ENCODE measurements at regions not wholly inside any gene's neighbourhood (a gene's known extent, or its start where the extent isn't known, plus 50 kb on each side); places are given as distances from the start of the nearest gene placed in this dataset.

- Histone ChIP-seq H3K27ac (no peak overlapping the region), H3K4me3 (no peak overlapping the region), H3K27me3 (ENCODE audit: insufficient read depth in 3 of 3, low read length in 2 of 3) (peaks cover 0 to 2% (median 0%) of the 10 kb centered on the region in 3 donors), H3K9me3 (no peaks in the 10 kb centered on the region), H3K4me1 (no peaks in the 10 kb centered on the region), H3K36me3 (ENCODE audit: insufficient read depth in 1 of 2, low read depth in 1 of 2) (no peaks in the 10 kb centered on the region)
- no peak for ATAC-seq
- DNase-seq, result no peak
- 56 to 68% (median 58%) methylated on average over 2 of the region's 2 CpGs for WGBS, 3 donors
- no peak for TF ChIP-seq CTCF (IDR thresholded peaks at IDR 0.05)
- intact Hi-C loops (cut with DNase I), result no loop called here
These were observed 158.1 kb downstream of the RPS29 start for GRCh38 chr14:49428076-49428475.

- no peak overlapping the region for H3K4me3 ChIP-seq
- no peak for ATAC-seq
- no peaks in the 10 kb centered on the region for H3K9me3 ChIP-seq
- peaks cover 0 to 2% (median 0%) of the 10 kb centered on the region in 3 donors for H3K27me3 ChIP-seq (ENCODE audit: insufficient read depth in 3 of 3, low read length in 2 of 3)
- H3K27ac ChIP-seq, result no peak overlapping the region
- no peak for DNase-seq
- no peaks in the 10 kb centered on the region for H3K4me1 ChIP-seq
- WGBS, 3 donors, result 15 to 26% (median 17%) methylated on average over 8 of the region's 8 CpGs
- H3K36me3 ChIP-seq (ENCODE audit: insufficient read depth in 1 of 2, low read depth in 1 of 2), result no peaks in the 10 kb centered on the region
- intact Hi-C loops (cut with DNase I), result no loop called here
- TF ChIP-seq CTCF (IDR thresholded peaks at IDR 0.05), result no peak
These were observed 159.1 kb downstream of the RPS29 start for GRCh38 chr14:49427117-49427516.

GRCh38 chr14:49425921-49426320, 160.3 kb downstream of the RPS29 start:
- no peak overlapping the region for H3K4me3 ChIP-seq
- no peaks in the 10 kb centered on the region for H3K27me3 ChIP-seq (ENCODE audit: insufficient read depth in 3 of 3, low read length in 2 of 3)
- no peak overlapping the region for H3K27ac ChIP-seq
- H3K9me3 ChIP-seq, result no peaks in the 10 kb centered on the region
- DNase-seq (no peak), ATAC-seq (no peak)
- intact Hi-C loops (cut with DNase I), result no loop called here
- H3K4me1 ChIP-seq, result no peaks in the 10 kb centered on the region
- H3K36me3 ChIP-seq (ENCODE audit: insufficient read depth in 1 of 2, low read depth in 1 of 2), result no peaks in the 10 kb centered on the region
- TF ChIP-seq CTCF (IDR thresholded peaks at IDR 0.05), result no peak
- 89 to 91% (median 89%) methylated on average over 1 of the region's 1 CpG for WGBS, 3 donors

GRCh38 chr14:49424436-49425331, 161.5 kb downstream of the RPS29 start:
- no peak overlapping the region for H3K27ac ChIP-seq
- no peaks in the 10 kb centered on the region for H3K27me3 ChIP-seq (ENCODE audit: insufficient read depth in 3 of 3, low read length in 2 of 3)
- no peaks in the 10 kb centered on the region for H3K36me3 ChIP-seq (ENCODE audit: insufficient read depth in 1 of 2, low read depth in 1 of 2)
- no peaks in the 10 kb centered on the region for H3K4me1 ChIP-seq
- no peaks in the 10 kb centered on the region for H3K9me3 ChIP-seq
- no peak for TF ChIP-seq CTCF (IDR thresholded peaks at IDR 0.05)
- ATAC-seq (no peak), DNase-seq (no peak)
- 73 to 75% (median 75%) methylated on average over 4 of the region's 4 CpGs for WGBS, 3 donors
- intact Hi-C loops (cut with DNase I), result no loop called here
- H3K4me3 ChIP-seq, result no peak overlapping the region

Measured in psoas muscle (tissue), 7 donors.